ENCODE measurements at regions not wholly inside any gene's neighbourhood (a gene's known extent, or its start where the extent isn't known, plus 50 kb on each side); places are given as distances from the start of the nearest gene placed in this dataset.
A peak's percentile ranks its signal among the peaks of the same experiment; 100 is the strongest.

DNA sequence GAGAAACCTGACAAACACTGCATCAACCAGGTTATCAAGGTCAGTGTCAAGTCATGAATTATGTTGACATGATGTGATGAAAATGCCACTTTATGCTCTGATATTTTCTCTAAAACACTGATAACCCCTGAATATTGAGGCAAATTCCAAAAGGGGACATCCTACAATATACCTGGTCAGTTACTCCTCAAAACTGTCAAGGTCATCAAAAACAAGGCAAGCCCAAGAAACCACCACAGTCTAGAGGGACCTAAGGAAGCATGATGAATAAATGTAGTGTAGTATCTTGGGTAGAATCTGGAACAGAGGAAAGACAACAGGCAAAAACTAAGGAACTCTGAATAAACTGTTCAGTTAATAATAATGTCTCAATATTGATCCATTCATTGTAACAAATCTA, 275.3 kb upstream of the THRB start:
- Histone ChIP-seq H3K4me1 (no peaks in the 10 kb centered on the region), H3K4me3 (no peak overlapping the region), H3K27me3 (no peaks in the 10 kb centered on the region), H3K27ac (no peak overlapping the region), H3K9me3 (replicated peaks) (no peaks in the 10 kb centered on the region), H3K36me3 (no peaks in the 10 kb centered on the region)
- no peak for DNase-seq

DNA sequence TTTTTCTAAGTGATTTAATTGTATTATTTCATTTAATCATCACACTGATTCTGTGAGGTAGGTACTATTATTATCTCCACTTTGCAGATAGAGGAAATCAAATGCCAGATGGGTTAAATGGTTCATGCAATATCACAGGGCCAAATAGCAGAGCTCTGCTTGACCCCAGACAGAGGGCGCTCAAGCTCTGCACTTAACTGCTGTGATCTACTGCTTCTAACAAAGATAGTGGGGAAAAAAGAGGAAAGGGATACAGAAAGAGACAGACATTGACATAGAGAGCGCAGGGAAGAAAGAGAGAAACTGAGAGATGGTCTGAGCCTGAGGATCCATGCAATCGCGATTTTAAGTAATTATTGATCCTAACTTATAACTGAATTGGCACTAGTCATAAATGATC, 279.1 kb upstream of the THRB start:
- H3K27me3 ChIP-seq, result no peaks in the 10 kb centered on the region
- no peaks in the 10 kb centered on the region for H3K9me3 ChIP-seq (replicated peaks)
- H3K36me3 ChIP-seq, result no peaks in the 10 kb centered on the region
- peak; percentile 77 to 78 for DNase-seq
- H3K4me3 ChIP-seq, result no peak overlapping the region
- H3K27ac ChIP-seq, result no peak overlapping the region
- no peaks in the 10 kb centered on the region for H3K4me1 ChIP-seq

DNA sequence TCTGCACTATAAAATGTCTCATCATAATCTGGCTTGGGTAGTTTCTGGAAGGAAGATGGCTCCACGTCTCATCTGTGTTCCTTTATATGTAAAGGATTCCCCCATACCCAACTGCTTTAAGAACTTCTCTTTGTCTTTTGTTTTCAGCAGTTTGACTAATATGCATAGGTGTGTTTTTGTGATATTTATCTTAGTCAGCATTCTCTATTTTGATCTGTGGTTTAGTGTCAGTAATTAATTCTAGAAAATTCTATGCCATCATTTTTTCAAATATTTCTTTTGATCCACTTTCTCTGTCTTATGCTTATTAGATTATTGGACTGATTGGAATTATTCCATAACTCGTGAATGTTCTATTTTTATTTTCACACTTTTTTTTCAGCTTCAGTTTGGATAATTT, 286.3 kb upstream of the THRB start:
- no peaks in the 10 kb centered on the region for H3K4me1 ChIP-seq

DNA sequence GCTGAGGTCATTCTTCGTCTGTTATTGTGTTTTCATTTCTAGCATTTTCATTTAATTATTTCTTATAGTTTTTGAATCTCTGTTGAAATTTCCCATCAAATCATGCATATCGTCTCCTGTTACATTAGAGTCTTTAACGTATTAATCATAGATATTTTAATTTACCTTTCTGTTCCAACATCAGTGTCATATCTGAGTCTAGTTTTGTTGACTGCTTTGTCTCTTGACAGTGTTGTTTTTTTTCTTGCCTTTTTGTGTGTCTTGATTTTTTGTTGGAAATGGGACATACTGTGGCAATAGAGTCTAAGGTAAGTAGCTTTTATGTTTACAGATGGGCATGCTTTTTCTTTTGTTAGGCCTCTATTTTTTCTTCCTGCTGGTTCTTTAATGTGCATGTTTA, 286.8 kb upstream of the THRB start:
- no peaks in the 10 kb centered on the region for H3K36me3 ChIP-seq
- H3K4me3 ChIP-seq, result no peak overlapping the region
- peaks cover 7% of the 10 kb centered on the region; the same call in 1 of the 2 replicates for H3K9me3 ChIP-seq (replicated peaks)
- H3K27me3 ChIP-seq, result no peaks in the 10 kb centered on the region
- H3K4me1 ChIP-seq, result no peaks in the 10 kb centered on the region
- H3K27ac ChIP-seq, result no peak overlapping the region
- no peak for DNase-seq

More for the DNA sequence above, 286.3 kb upstream of the THRB start:
- Histone ChIP-seq H3K27me3 (no peaks in the 10 kb centered on the region), H3K4me3 (no peak overlapping the region), H3K27ac (no peak overlapping the region), H3K36me3 (no peaks in the 10 kb centered on the region), H3K9me3 (replicated peaks) (peaks cover 7% of the 10 kb centered on the region; the same call in 1 of the 2 replicates)
- no peak for DNase-seq

DNA sequence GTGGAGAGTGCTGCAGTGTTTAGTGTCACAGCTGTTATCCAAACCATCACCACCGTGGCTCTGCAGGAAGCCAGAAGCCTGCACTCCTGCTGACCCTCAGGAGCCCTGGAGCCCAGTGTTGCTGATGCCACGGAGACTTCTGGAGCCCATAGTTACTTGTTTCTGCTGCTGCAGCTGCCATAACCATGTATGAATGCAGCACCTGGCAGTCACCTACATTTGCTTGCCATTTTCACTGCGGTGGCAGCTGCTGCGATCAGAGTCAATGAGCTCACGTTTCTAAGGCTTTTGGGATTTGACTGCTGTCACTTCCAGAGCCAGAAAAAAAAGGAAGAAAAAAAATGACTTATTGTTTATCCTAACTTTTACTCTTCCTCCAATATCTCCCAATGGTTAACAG, 299.2 kb upstream of the THRB start:
- Histone ChIP-seq H3K9me3 (replicated peaks) (no peaks in the 10 kb centered on the region), H3K4me1 (no peaks in the 10 kb centered on the region), H3K27me3 (no peaks in the 10 kb centered on the region), H3K27ac (no peak overlapping the region), H3K36me3 (no peaks in the 10 kb centered on the region), H3K4me3 (no peak overlapping the region)
- DNase-seq, result peak; percentile 47 to 61

DNA sequence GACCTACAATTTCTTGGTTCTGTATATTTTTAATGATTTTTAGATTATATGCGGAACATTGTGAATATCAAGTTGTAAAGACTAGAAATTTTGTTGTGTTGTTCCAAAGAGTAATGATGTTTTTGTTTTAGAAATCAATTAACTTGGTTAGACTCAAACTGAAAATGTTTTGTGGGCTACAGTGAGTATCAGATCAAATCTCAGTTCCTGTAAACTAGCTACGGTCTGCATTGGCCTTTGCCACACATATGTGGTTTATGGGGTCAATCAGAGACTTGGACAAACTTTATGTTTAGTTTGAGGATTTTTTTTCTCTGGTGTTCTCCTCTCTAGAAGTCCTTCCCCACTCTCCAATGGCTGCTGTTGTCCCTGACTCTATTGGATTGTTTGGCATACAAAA, 308.0 kb upstream of the THRB start:
- Histone ChIP-seq H3K27ac (no peak overlapping the region), H3K36me3 (no peaks in the 10 kb centered on the region), H3K4me3 (no peak overlapping the region), H3K27me3 (no peaks in the 10 kb centered on the region), H3K4me1 (no peaks in the 10 kb centered on the region), H3K9me3 (replicated peaks) (no peaks in the 10 kb centered on the region)
- no peak for DNase-seq

DNA sequence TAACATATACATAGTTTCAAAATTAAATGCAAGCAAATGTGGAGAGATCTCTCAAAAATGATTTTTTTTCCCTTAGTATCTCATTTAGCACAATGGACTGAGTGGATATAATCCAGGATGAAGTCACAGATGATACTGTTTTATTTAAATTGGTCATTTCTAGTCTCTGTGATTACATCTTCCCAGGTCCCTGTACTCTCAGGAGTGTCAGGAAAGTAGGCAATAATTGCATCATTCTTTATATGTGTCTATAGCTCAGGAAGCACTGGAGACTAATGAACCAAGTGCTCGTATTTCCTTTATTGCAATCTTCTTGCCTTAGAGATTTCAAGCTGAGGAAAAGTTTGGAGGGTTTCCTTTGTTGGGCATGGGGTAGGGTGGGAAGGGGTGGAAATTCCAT, 309.4 kb upstream of the THRB start:
- DNase-seq, result no peak
- no peaks in the 10 kb centered on the region for H3K9me3 ChIP-seq (replicated peaks)
- H3K27me3 ChIP-seq, result no peaks in the 10 kb centered on the region
- no peaks in the 10 kb centered on the region for H3K36me3 ChIP-seq
- H3K4me3 ChIP-seq, result no peak overlapping the region
- H3K4me1 ChIP-seq, result no peaks in the 10 kb centered on the region
- no peak overlapping the region for H3K27ac ChIP-seq

DNA sequence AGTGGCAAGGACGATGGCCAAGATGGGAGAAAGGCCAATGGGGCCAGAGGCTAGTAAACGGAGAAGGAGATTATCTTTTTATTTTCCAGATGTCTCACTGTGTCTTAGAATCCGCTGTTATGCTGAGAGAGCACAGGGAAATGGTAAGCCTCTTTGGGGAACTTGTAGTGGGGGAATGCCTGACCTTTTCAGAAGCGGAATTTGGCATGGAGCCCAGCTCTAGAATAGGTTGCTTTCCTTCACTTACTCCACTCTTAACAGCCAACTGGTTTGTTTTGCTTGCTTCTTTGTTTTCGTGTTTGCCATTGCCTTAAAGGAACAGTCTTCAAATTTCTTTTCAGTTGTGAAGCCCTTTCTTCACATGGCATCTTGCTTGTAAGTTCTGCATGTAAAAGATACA, 316.2 kb upstream of the THRB start:
- DNase-seq, result peak in 1 of 2 experiments; percentile 32
- Histone ChIP-seq H3K4me1 (no peaks in the 10 kb centered on the region), H3K27me3 (no peaks in the 10 kb centered on the region), H3K27ac (no peak overlapping the region), H3K4me3 (no peak overlapping the region), H3K36me3 (no peaks in the 10 kb centered on the region), H3K9me3 (replicated peaks) (no peaks in the 10 kb centered on the region)

DNA sequence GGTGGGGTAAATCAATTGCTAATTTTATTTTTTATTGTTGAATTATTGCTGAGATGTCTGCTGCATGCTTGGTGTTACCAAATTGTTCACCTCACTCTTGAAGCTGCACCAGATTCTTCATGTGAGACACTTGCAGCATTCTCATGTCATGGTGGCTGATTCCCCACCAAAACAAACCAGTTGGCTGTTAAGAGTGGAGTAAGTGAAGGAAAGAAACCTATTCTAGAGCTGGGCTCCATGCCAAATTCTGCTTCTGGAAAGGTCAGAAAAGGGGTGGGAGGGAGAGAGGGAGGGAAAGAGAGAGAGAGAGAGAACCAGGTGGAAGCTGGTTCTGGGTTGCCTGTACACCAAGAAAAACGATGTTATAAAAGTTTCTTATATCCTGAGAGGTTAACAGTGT, 317.5 kb upstream of the THRB start:
- DNase-seq, result peak in 1 of 2 experiments; percentile 14
- no peaks in the 10 kb centered on the region for H3K36me3 ChIP-seq
- no peaks in the 10 kb centered on the region for H3K9me3 ChIP-seq (replicated peaks)
- H3K4me3 ChIP-seq, result no peak overlapping the region
- H3K27me3 ChIP-seq, result no peaks in the 10 kb centered on the region
- H3K27ac ChIP-seq, result no peak overlapping the region
- no peaks in the 10 kb centered on the region for H3K4me1 ChIP-seq

DNA sequence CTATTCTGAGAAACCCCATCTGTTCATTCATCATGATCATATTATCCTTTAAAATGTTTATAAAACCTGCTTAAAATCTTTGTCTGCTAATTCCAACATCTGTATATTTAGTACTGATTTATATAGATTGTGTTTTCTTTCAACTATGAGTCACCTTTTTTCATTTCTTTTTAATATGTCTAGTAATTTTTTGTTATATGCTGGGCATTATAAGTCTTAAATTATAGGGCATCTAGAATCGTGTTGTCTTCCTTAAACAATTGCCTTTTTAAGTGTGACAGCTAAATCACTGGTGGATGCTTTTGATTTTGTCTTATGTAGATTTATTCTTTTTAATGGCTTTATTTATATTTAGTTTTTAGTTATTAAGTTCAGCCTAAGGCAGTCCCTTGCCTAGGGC, 323.4 kb upstream of the THRB start:
- no peaks in the 10 kb centered on the region for H3K4me1 ChIP-seq
- no peak overlapping the region for H3K4me3 ChIP-seq
- DNase-seq, result no peak
- no peak overlapping the region for H3K27ac ChIP-seq
- no peaks in the 10 kb centered on the region for H3K9me3 ChIP-seq (replicated peaks)
- no peaks in the 10 kb centered on the region for H3K36me3 ChIP-seq
- H3K27me3 ChIP-seq, result no peaks in the 10 kb centered on the region

DNA sequence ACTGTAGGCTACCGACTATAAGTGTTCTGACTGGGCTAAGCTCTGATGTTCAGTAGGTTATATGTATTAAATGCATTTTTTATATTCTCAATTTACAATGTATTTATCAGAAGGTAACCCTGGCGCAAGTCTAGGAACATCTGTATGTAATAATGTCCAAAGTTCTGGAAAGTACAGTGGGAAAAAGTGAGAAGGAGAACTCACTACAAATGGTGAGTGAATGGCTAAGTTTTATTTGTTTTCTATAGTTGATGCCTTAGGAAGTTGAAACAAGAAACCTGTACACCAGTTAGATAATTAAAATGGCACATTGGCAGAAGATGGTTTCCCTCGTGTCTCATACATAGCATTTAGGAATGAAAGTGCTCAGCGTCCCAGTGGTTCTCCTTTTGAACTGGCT, 333.4 kb upstream of the THRB start:
- H3K4me1 ChIP-seq, result no peaks in the 10 kb centered on the region
- H3K27ac ChIP-seq, result no peak overlapping the region
- H3K4me3 ChIP-seq, result no peak overlapping the region
- H3K9me3 ChIP-seq (replicated peaks), result no peaks in the 10 kb centered on the region
- H3K27me3 ChIP-seq, result peaks cover 11% of the 10 kb centered on the region; the same call in 1 of the 2 replicates
- no peaks in the 10 kb centered on the region for H3K36me3 ChIP-seq
- no peak for DNase-seq

DNA sequence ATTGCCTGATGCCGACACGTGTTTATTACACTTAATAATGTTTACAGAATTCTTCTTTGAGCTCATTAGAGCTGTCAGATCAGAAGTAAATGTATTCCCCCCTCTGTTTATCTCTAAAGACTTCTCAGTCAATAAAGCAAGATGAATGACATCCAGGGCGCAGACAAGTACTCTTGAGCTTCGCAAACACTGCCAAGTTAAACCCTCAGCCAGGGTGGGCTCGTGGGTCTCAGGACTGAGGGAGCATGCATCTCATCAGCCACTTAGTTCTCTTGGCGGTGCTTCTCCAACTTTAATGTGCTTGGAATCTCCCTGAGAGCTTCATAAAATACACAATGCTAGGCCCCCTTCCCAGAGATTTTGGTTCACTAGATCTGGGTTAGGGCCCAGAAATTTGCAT, 333.9 kb upstream of the THRB start:
- no peak overlapping the region for H3K4me3 ChIP-seq
- DNase-seq, result no peak
- no peaks in the 10 kb centered on the region for H3K36me3 ChIP-seq
- no peaks in the 10 kb centered on the region for H3K4me1 ChIP-seq
- peaks cover 11% of the 10 kb centered on the region; the same call in 1 of the 2 replicates for H3K27me3 ChIP-seq
- H3K27ac ChIP-seq, result no peak overlapping the region
- no peaks in the 10 kb centered on the region for H3K9me3 ChIP-seq (replicated peaks)

DNA sequence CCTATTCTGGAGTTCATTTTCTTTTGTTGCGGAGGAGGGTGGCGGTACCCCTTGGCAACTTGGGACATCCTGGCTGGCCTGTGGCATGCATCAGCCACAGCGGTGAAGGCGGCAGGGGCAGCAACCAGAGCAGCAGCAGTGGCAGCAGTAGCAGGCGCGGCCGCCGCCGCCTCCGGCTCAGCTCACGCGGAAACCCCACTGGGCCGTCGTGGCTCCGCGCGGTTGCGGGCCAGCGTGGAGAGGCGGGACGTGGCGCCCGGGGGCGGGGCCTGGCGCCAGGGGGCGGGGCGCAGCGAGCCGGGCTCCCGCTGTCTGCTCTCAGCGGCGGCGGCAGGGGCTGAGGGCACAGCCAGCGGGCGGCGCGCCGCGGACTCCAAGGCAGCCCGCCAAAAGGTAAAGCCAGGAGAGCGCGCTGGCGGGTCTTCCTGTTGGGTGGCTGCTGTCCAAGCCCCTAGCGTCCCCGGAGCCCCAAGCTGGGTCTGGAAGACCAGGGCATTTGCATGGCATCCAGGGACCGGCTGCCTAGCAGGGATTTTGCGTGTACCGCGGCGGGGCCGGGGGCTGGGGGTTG, 334.4 kb upstream of the THRB start:
- no peaks in the 10 kb centered on the region for H3K36me3 ChIP-seq
- H3K4me3 ChIP-seq, result no peak overlapping the region
- H3K9me3 ChIP-seq (replicated peaks), result no peaks in the 10 kb centered on the region
- H3K4me1 ChIP-seq, result no peaks in the 10 kb centered on the region
- DNase-seq, result no peak
- no peak overlapping the region for H3K27ac ChIP-seq
- H3K27me3 ChIP-seq, result peaks cover 11% of the 10 kb centered on the region; the same call in 1 of the 2 replicates

DNA sequence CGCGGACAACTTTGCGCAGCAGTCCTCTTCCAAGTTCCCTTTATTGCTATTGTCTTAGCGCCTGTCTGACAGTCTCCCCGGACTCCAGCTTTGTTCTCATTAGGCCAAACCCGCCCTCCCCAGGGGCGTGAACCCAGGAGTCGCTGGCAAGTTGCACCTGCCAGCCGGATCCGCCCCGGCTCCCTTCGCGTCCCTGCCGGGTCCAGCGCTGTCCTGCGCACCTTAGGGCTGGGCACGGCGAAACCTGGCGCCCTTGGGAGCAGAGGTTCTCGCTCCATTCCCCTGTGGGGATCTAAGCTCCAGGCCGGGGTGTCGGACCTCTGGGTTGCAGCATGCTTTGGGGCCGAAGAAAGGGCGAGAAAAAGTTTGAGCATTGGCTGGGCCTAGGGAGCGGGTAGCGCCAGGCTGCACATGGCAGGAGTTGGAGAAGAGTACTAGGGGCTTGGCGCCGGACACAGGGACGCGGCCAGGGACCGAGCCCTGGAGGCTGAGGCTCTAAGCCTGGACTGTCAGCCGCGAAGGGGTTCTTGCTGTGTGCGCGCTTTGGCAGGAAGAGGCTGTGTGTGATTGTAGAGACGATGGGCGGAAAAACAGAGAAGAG, 335.1 kb upstream of the THRB start:
- no peaks in the 10 kb centered on the region for H3K4me1 ChIP-seq
- peak in 1 of 2 experiments; percentile 13 for DNase-seq
- no peak overlapping the region for H3K4me3 ChIP-seq
- H3K27me3 ChIP-seq, result peaks cover 11% of the 10 kb centered on the region; the same call in 1 of the 2 replicates
- no peak overlapping the region for H3K27ac ChIP-seq
- H3K36me3 ChIP-seq, result no peaks in the 10 kb centered on the region
- H3K9me3 ChIP-seq (replicated peaks), result no peaks in the 10 kb centered on the region

DNA sequence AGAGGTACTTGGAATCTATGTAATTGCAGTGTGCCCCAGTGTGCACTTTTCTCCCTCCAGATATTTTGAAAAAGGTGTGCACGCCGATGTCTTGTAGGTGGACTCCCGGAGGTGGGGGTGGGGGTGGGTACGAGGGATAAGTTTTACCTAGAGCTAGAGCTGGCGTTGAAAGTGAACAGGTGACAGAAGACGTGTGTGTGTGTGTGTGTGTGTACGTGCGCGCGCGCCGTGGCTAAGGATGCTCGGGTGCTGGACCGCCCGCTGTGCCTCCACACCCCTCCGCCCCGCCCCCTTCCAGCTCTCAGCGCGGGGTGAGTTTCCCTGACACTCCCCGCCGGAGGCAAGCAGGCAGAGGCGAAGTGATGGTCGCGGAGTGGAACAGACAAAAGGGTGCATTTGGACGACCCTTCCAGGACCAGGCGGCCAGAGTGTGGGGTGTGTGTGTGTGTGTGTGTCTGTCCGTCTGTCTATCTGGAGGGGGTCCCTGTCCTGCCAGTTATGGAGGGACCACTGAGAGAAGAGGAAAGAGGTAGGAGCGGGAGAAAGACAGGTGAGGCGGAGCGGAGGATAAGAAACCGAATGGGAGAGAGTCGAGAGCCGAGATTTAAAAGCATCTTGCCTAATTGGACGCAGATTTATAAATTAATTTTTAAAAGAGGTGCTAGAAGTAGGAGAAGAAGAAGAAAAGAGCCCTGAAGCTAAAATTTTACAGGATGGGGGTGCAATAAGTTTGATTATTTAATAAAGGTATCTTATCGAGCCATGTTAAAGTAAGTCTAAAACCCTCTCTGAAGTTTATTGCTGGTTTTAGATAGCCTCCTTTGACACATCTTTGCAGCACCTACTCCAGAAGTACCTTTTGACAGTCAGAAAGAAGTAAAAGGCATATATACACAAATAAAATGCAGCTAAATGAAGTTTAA, 335.8 kb upstream of the THRB start:
- Histone ChIP-seq H3K27me3 (peaks cover 11% of the 10 kb centered on the region; the same call in 1 of the 2 replicates), H3K9me3 (replicated peaks) (no peaks in the 10 kb centered on the region), H3K36me3 (no peaks in the 10 kb centered on the region), H3K4me1 (no peaks in the 10 kb centered on the region), H3K27ac (no peak overlapping the region), H3K4me3 (no peak overlapping the region)
- DNase-seq, result no peak

Data from SJCRH30 (cell line).